ENCODE measurements at regions not wholly inside any gene's neighbourhood (a gene's known extent, or its start where the extent isn't known, plus 50 kb on each side); places are given as distances from the start of the nearest gene placed in this dataset.

DNA sequence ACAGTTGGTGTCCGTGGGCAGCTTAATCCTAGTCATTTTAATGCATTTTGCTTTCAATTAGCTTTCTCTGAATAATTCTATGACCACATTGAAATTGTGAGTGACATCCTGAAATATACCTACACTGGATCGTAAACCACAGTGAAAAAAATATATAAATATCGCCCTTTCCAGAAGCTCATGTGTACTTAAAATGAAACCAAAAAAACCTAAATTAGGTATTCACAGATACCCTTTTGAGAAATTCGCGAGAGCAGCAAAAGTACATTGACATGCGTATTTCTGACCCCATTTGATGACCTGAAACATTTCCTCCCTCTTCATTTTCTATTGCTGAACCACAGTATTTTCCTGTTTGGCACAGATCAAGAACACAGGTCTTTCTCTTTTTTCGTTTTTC, 253.8 kb downstream of the LTN1 start:
- TF ChIP-seq EZH2phosphoT487 (IDR thresholded peaks at IDR 0.05; ENCODE audit: insufficient read depth, low read depth) (no peak), EZH2 (IDR thresholded peaks at IDR 0.05; ENCODE audit: insufficient read depth, poor library complexity, severe bottlenecking) (no peak)

Measured in GM23248 (cell line).